NCI-H146 treated with DMSO at 0.1 percent for 48 hours (cell line): ENCODE measurements at regions not wholly inside any gene's neighbourhood (a gene's known extent, or its start where the extent isn't known, plus 50 kb on each side); places are given as distances from the start of the nearest gene placed in this dataset.

Experiments used
- DNase-seq: peaks from one replicate; lab custom pipeline; 2025; ENCODE audit not compliant: unreplicated experiment; lab: John Stamatoyannopoulos, UW

DNA sequence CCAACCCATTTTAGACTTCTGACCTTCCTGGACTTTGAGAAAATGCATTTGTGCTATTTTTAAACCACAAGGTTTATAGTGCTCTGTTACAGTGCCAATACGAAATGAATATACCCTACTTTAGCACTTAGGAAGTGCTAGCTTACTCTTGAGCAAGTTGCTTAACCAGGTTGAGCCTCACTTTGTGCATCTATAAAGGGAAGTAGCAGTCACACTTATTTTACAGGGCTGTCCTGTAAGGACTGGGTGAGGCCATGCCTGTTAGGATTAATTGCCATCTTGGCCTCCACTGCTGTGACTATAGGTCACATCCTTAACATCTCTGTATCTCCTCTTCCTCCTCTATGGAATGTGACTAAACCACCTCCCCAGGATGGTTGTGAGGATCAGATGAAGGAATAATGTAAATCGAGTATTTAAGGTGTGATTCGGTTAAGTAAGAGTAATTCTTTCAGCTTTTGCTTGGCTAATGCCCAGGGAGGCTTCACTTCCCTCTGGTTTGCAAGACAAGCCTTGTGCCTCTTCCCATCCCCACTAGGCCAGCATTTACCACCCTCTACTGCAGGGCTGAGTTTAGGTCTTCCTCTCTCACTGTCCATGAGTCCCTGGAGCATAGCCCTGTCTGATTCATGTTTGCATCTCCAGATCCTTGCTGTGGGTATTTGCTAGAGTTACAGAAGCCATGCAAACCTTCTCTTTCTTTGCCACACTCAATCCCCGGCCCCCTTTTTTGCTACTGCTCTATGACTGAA, 341.2 kb downstream of the ZNF521 start:
- no peak for DNase-seq
